ENCODE measurements at regions not wholly inside any gene's neighbourhood (a gene's known extent, or its start where the extent isn't known, plus 50 kb on each side); places are given as distances from the start of the nearest gene placed in this dataset.

- TF ChIP-seq CTCF (IDR thresholded peaks at IDR 0.05; ENCODE audit: insufficient read depth, low read depth, low read length): no peak
- peak; percentile 37 for DNase-seq (ENCODE audit: low read depth)
- H3K4me3 ChIP-seq (ENCODE audit: low read depth, low read length): no peak overlapping the region
Measured at GRCh38 chr17:70407506-70407905, 238.2 kb downstream of the KCNJ2 start.

GRCh38 chr17:70408768-70409167 lies 239.4 kb downstream of the KCNJ2 start:
- no peak overlapping the region for H3K4me3 ChIP-seq (ENCODE audit: low read depth, low read length)
- no peak for DNase-seq (ENCODE audit: low read depth)
- TF ChIP-seq CTCF (IDR thresholded peaks at IDR 0.05; ENCODE audit: insufficient read depth, low read depth, low read length): no peak

GRCh38 chr17:70414300-70414699 lies 245.0 kb downstream of the KCNJ2 start:
- no peak overlapping the region for H3K4me3 ChIP-seq (ENCODE audit: low read depth, low read length)
- TF ChIP-seq CTCF (IDR thresholded peaks at IDR 0.05; ENCODE audit: insufficient read depth, low read depth, low read length): no peak
- no peak for DNase-seq (ENCODE audit: low read depth)

- H3K4me3 ChIP-seq (ENCODE audit: low read depth, low read length): no peak overlapping the region
- no peak for TF ChIP-seq CTCF (IDR thresholded peaks at IDR 0.05; ENCODE audit: insufficient read depth, low read depth, low read length)
- DNase-seq (ENCODE audit: low read depth): no peak
Measured at GRCh38 chr17:70420861-70421445, 251.6 kb downstream of the KCNJ2 start.

- no peak for TF ChIP-seq CTCF (IDR thresholded peaks at IDR 0.05; ENCODE audit: insufficient read depth, low read depth, low read length)
Measured at GRCh38 chr17:70422862-70423261, 253.5 kb downstream of the KCNJ2 start.

GRCh38 chr17:70423562-70423961 lies 254.2 kb downstream of the KCNJ2 start:
- no peak overlapping the region for H3K4me3 ChIP-seq (ENCODE audit: low read depth, low read length)
- no peak for TF ChIP-seq CTCF (IDR thresholded peaks at IDR 0.05; ENCODE audit: insufficient read depth, low read depth, low read length)
- no peak for DNase-seq (ENCODE audit: low read depth)

More at GRCh38 chr17:70422862-70423261, 253.5 kb downstream of the KCNJ2 start:
- no peak for DNase-seq (ENCODE audit: low read depth)
- no peak overlapping the region for H3K4me3 ChIP-seq (ENCODE audit: low read depth, low read length)

- TF ChIP-seq CTCF (IDR thresholded peaks at IDR 0.05; ENCODE audit: insufficient read depth, low read depth, low read length): no peak
- no peak for DNase-seq (ENCODE audit: low read depth)
- H3K4me3 ChIP-seq (ENCODE audit: low read depth, low read length): no peak overlapping the region
Measured at GRCh38 chr17:70426752-70427151, 257.4 kb downstream of the KCNJ2 start.

Data from fibroblast of villous mesenchyme (primary cell).